ENCODE measurements at regions not wholly inside any gene's neighbourhood (a gene's known extent, or its start where the extent isn't known, plus 50 kb on each side); places are given as distances from the start of the nearest gene placed in this dataset.

DNA sequence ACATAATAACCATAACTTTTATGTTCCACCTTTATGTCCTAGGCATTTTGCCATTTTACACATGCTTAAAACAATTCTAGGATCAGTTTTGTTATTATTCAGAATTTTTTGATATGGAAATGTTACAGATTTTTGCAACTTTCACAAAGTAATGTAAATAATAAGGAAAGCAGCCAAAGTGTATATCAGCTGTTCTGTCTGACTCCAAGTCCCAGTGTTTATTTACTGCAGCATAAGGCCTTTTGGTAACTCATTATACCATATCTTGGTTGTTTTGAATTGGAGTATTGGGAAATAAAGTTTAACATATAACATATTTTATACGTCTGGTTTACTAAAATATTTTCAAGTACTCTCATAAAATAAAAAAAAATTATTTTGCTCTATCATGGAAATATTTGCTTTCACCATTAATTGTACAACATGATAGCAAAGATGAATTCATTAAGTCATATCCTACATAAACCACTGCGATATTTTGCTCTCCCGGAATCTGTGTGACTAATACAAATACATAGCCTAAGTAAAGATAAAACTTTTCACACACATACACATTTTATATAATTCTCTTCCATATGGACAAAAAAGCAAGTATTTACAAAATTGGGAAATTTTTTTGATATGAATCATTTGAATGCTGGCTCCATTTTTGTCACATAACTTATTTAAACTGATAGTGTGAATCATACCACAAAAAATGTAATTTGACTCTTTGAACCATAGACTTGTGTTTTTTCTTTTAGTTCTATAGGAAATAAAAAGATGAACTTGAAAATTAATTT lies 399.0 kb downstream of the PABPC4L start:
- intact Hi-C loops (cut with DNase I; ENCODE audit: low total_unique reads): no loop called here

DNA sequence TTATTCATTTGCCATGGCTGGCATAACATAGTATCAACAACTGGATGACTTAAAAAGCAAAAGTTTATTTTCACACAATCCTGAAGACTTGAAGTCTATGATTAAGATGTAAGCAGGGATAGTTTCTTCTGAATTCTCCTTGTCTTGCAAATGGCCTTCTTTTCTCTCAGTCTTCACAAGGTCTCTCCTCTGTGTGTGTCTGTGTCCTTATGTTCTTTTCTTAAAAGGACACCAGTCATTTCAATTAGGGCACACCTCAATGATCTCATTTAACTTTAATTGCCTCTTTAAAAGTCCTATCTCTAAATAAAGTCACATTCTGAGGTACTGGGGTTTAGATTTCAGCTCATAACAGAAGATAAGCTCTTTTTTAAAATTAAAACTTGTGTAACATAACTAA lies 399.7 kb downstream of the PABPC4L start:
- no peaks in the 10 kb centered on the region for H3K27me3 ChIP-seq
- no peaks in the 10 kb centered on the region for H3K36me3 ChIP-seq
- intact Hi-C loops (cut with DNase I; ENCODE audit: low total_unique reads): no loop called here
- DNase-seq (ENCODE audit: low spot score in 2 of 2): no peak
- no peak overlapping the region for H3K27ac ChIP-seq
- no peak overlapping the region for H3K4me3 ChIP-seq
- TF ChIP-seq POLR2A (IDR thresholded peaks at IDR 0.05) (no peak), POLR2AphosphoS5 (IDR thresholded peaks at IDR 0.05) (no peak)
- TF ChIP-seq, protein P1, sequence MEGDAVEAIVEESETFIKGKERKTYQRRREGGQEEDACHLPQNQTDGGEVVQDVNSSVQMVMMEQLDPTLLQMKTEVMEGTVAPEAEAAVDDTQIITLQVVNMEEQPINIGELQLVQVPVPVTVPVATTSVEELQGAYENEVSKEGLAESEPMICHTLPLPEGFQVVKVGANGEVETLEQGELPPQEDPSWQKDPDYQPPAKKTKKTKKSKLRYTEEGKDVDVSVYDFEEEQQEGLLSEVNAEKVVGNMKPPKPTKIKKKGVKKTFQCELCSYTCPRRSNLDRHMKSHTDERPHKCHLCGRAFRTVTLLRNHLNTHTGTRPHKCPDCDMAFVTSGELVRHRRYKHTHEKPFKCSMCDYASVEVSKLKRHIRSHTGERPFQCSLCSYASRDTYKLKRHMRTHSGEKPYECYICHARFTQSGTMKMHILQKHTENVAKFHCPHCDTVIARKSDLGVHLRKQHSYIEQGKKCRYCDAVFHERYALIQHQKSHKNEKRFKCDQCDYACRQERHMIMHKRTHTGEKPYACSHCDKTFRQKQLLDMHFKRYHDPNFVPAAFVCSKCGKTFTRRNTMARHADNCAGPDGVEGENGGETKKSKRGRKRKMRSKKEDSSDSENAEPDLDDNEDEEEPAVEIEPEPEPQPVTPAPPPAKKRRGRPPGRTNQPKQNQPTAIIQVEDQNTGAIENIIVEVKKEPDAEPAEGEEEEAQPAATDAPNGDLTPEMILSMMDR (IDR thresholded peaks at IDR 0.05): no peak
- no peaks in the 10 kb centered on the region for H3K4me1 ChIP-seq
- no peaks in the 10 kb centered on the region for H3K9me3 ChIP-seq

More for the DNA sequence above, 399.0 kb downstream of the PABPC4L start:
- H3K36me3 ChIP-seq: no peaks in the 10 kb centered on the region
- H3K4me1 ChIP-seq: no peaks in the 10 kb centered on the region
- no peaks in the 10 kb centered on the region for H3K9me3 ChIP-seq
- TF ChIP-seq POLR2AphosphoS5 (IDR thresholded peaks at IDR 0.05) (no peak), POLR2A (IDR thresholded peaks at IDR 0.05) (no peak)
- TF ChIP-seq, protein P1 (IDR thresholded peaks at IDR 0.05): no peak
- H3K27ac ChIP-seq: no peak overlapping the region
- no peak for DNase-seq (ENCODE audit: low spot score in 2 of 2)
- no peaks in the 10 kb centered on the region for H3K27me3 ChIP-seq
- no peak overlapping the region for H3K4me3 ChIP-seq

DNA sequence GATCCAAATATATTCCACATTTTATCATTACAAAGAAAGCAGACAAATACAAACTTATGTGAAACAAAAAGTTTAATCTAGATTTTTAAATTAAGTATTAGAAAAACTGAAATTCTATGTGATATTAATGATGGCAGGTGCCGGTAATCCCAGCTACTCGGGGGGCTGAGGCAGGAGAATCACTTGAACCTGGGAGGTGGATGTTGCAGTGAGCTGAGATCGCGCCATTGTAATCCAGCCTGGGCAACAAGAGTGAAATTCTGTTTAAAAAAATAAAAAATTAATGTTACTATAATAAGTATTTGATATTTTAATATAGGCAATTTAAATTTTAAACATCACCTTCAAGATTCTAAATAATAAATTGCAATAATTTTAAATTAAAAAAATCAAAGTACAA lies 400.6 kb downstream of the PABPC4L start:
- no peaks in the 10 kb centered on the region for H3K9me3 ChIP-seq
- H3K4me1 ChIP-seq: no peaks in the 10 kb centered on the region
- H3K36me3 ChIP-seq: no peaks in the 10 kb centered on the region
- intact Hi-C loops (cut with DNase I; ENCODE audit: low total_unique reads): no loop called here
- TF ChIP-seq POLR2AphosphoS5 (IDR thresholded peaks at IDR 0.05): no peak
- TF ChIP-seq, protein P1 (IDR thresholded peaks at IDR 0.05): no peak
- TF ChIP-seq POLR2A (IDR thresholded peaks at IDR 0.05): no peak
- no peak for DNase-seq (ENCODE audit: low spot score in 2 of 2)
- no peaks in the 10 kb centered on the region for H3K27me3 ChIP-seq
- no peak overlapping the region for H3K4me3 ChIP-seq
- H3K27ac ChIP-seq: no peak overlapping the region

DNA sequence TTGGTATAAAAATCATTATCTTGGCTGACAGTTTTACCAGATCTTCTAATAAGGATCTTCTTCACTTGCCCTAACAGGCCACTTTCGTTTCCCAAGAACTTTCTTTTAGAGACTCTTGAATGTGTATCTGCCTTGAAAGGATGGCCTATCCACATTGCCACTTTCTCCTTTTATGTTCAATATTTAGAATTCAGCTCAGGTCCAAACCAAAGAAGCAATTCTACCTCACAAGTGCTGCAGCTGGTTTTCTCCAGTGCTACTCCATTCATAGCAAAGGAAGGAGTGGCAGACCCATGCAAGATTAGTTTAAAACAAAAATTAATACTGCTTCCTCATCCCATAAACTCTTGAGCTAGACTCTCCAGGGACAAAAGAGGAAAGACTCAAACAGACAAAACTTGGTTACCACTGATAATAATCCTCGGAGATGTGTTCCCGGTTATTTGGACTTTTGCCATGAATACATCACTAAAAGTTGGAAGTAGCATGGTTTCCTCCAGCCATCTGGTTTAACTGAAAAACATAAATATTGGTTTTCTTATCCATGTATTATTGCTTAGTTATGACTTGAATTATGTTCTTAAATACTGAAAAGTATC lies 401.8 kb downstream of the PABPC4L start:
- H3K36me3 ChIP-seq: no peaks in the 10 kb centered on the region
- no peak overlapping the region for H3K27ac ChIP-seq
- no peaks in the 10 kb centered on the region for H3K27me3 ChIP-seq
- intact Hi-C loops (cut with DNase I; ENCODE audit: low total_unique reads): no loop called here
- TF ChIP-seq POLR2A (IDR thresholded peaks at IDR 0.05): no peak
- TF ChIP-seq, protein P1 (IDR thresholded peaks at IDR 0.05): no peak
- no peak for TF ChIP-seq POLR2AphosphoS5 (IDR thresholded peaks at IDR 0.05)
- H3K4me3 ChIP-seq: no peak overlapping the region
- H3K9me3 ChIP-seq: no peaks in the 10 kb centered on the region
- DNase-seq (ENCODE audit: low spot score in 2 of 2): no peak
- H3K4me1 ChIP-seq: no peaks in the 10 kb centered on the region

DNA sequence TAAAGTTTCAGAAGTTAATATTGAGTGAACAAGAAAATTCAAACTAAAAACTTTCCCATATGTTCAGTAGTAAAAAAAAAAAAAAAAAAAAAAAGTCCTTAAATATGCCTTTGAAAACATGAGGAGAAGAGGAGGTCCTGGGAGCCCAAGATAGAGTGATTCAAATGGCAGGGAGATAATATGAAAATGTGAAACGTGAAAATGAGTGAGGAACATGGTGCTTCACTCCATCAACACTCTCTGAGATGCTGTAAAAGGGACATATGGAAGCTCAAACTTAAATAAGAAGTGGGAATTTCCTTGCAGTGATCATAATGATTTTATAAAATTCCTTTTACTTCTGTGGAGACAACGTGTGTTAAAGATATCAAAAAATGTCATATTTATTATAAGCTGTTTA lies 423.9 kb downstream of the PABPC4L start:
- intact Hi-C loops (cut with DNase I; ENCODE audit: low total_unique reads): no loop called here
- no peaks in the 10 kb centered on the region for H3K9me3 ChIP-seq
- TF ChIP-seq POLR2A (IDR thresholded peaks at IDR 0.05): no peak
- TF ChIP-seq, protein P1 (IDR thresholded peaks at IDR 0.05): no peak
- no peak for TF ChIP-seq POLR2AphosphoS5 (IDR thresholded peaks at IDR 0.05)

More for the DNA sequence above, 423.9 kb downstream of the PABPC4L start:
- no peaks in the 10 kb centered on the region for H3K27me3 ChIP-seq
- no peak for DNase-seq (ENCODE audit: low spot score in 2 of 2)
- no peak overlapping the region for H3K27ac ChIP-seq
- no peaks in the 10 kb centered on the region for H3K36me3 ChIP-seq
- no peak overlapping the region for H3K4me3 ChIP-seq
- no peaks in the 10 kb centered on the region for H3K4me1 ChIP-seq

All from breast epithelium (tissue), 4 donors.